Thyroid gland (tissue), 4 donors: ENCODE measurements at regions not wholly inside any gene's neighbourhood (a gene's known extent, or its start where the extent isn't known, plus 50 kb on each side); places are given as distances from the start of the nearest gene placed in this dataset.

Source experiments
- DNase-seq, 2 donors: peaks; one replicate each; pipeline ENCODE4 v3.0.0-alpha.2; 2019
- H3K27ac ChIP-seq, 3 donors: fragments of 200-600 bp; sonication (generic); 1 replicate in 2 of 3; 2 replicates in 1 of 3; pipeline ENCODE4 v1.5.1; 2016 to 2019; ENCODE audit warnings: mild to moderate bottlenecking in 1 of 3, moderate library complexity in 1 of 3
- H3K27me3 ChIP-seq: fragments of 200-600 bp; sonication (generic); one replicate; pipeline ENCODE4 v1.5.1; 2019
- H3K36me3 ChIP-seq, 2 donors: fragments of 200-600 bp; sonication (generic); one replicate each; pipeline ENCODE4 v1.5.1; 2016 to 2019
- H3K4me1 ChIP-seq, 2 donors: fragments of 200-600 bp; sonication (generic); one replicate each; pipeline ENCODE4 v1.5.1; 2017 to 2019
- H3K4me3 ChIP-seq, 3 donors: fragments of 200-600 bp; sonication (generic); replicated peaks in 1 of 3; 1 replicate in 2 of 3; 2 replicates in 1 of 3; pipeline ENCODE4 v1.5.1; 2016; ENCODE audit warnings: mild to moderate bottlenecking in 1 of 3
- H3K9me3 ChIP-seq: fragments of 200-600 bp; sonication (generic); one replicate; pipeline ENCODE4 v1.5.1; 2017
- POLR2A ChIP-seq, 2 donors: fragments of 450-650 bp; IDR thresholded peaks; one replicate each; pipeline ENCODE4 v1.6.1; 2017; ENCODE audit warnings: antibody characterized with exemption in 2 of 2, mild to moderate bottlenecking in 2 of 2, moderate library complexity in 1 of 2
- WGBS, 2 donors: methylation state at CpG; one replicate each; pipeline ENCODE4 v1.1.5; 2017; 5-methylcytosine and 5-hydroxymethylcytosine counted together
- intact Hi-C: fragments of 100-400 bp; cut with DNase I; formaldehyde crosslinking; loops from one replicate; pipeline ENCODE4 v1.15.1; 2023
- TF ChIP-seq, protein P1 (sequence below), 6 experiments: fragments of 200-600 bp in 3 of 6; fragments of 450-650 bp in 3 of 6; sonication (generic) in 3 of 6; IDR thresholded peaks; one replicate each; pipeline ENCODE4 v1.5.1; 2016 to 2019; ENCODE audit warnings: antibody characterized with exemption in 6 of 6, mild to moderate bottlenecking in 2 of 6, inconsistent platforms in 1 of 6, moderate library complexity in 1 of 6

DNA sequence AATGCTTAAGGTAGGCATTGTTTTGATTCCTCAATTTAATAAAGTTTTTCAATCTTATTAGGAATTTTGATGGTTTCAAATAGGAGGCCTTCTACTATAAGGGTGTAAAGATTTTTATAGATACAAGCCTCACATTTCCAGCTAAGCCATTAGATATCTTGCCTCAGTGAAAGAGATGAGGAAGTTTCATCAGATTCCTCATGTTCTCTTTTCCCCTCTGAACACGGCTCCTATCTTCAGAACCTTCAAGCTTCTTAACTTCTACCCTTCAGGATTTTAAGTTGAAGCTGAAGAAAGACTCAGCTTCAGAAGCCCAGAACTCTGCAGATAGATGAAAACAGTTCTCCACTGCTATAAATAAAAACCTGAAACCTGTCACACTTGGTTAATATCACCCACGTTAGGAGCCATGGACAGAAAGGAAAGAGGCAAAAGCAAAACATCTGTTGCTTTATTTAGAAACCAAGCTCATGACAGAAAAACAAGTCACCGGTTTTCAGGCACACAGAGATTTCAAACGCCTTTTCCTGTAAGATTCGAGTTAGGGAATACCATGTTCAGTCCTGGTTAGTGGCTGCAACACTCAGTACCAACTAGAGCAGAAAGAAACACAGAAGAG lies 82.2 kb upstream of the GOLGA8B start:
- TF ChIP-seq, protein P1, sequence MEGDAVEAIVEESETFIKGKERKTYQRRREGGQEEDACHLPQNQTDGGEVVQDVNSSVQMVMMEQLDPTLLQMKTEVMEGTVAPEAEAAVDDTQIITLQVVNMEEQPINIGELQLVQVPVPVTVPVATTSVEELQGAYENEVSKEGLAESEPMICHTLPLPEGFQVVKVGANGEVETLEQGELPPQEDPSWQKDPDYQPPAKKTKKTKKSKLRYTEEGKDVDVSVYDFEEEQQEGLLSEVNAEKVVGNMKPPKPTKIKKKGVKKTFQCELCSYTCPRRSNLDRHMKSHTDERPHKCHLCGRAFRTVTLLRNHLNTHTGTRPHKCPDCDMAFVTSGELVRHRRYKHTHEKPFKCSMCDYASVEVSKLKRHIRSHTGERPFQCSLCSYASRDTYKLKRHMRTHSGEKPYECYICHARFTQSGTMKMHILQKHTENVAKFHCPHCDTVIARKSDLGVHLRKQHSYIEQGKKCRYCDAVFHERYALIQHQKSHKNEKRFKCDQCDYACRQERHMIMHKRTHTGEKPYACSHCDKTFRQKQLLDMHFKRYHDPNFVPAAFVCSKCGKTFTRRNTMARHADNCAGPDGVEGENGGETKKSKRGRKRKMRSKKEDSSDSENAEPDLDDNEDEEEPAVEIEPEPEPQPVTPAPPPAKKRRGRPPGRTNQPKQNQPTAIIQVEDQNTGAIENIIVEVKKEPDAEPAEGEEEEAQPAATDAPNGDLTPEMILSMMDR (IDR thresholded peaks at IDR 0.05), result no peak
- TF ChIP-seq POLR2A (IDR thresholded peaks at IDR 0.05), result no peak
- 44 to 49% methylated on average over 5 of the region's 5 CpGs for WGBS, 2 donors

DNA sequence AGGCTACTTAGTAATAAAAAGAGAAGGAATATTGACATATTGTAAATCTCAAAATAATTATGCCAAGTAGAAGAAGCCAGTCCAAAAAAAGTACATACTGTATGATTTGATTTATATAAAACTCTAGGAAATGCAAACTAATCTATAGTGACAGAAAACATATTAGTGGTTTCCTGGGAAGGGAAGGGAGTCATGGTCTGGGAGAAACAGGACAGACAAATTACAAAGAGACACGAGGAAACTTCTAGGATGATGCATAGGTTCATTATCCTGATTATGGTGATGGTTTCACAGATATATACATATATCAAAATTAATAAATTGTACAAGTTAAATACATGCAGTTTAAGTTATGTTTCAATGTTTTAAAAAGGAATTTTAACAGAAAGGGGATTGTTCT lies 81.0 kb upstream of the GOLGA8B start:
- 42 to 43% methylated on average over 1 of the region's 1 CpG for WGBS, 2 donors
- DNase-seq, result no peak
- Histone ChIP-seq H3K9me3 (no peaks in the 10 kb centered on the region), H3K36me3 (no peaks in the 10 kb centered on the region), H3K27me3 (no peaks in the 10 kb centered on the region), H3K4me1 (no peaks in the 10 kb centered on the region), H3K27ac (no peak overlapping the region), H3K4me3 (no peak overlapping the region)
- intact Hi-C loops, result no loop called here
- no peak for TF ChIP-seq POLR2A (IDR thresholded peaks at IDR 0.05)
- TF ChIP-seq, protein P1 (IDR thresholded peaks at IDR 0.05), result no peak

More for the DNA sequence above, 82.2 kb upstream of the GOLGA8B start:
- no peaks in the 10 kb centered on the region for H3K36me3 ChIP-seq
- H3K9me3 ChIP-seq, result no peaks in the 10 kb centered on the region
- no peak for DNase-seq
- no peak overlapping the region for H3K27ac ChIP-seq
- intact Hi-C loops, result no loop called here
- H3K4me1 ChIP-seq, result no peaks in the 10 kb centered on the region
- no peaks in the 10 kb centered on the region for H3K27me3 ChIP-seq
- H3K4me3 ChIP-seq, result no peak overlapping the region

DNA sequence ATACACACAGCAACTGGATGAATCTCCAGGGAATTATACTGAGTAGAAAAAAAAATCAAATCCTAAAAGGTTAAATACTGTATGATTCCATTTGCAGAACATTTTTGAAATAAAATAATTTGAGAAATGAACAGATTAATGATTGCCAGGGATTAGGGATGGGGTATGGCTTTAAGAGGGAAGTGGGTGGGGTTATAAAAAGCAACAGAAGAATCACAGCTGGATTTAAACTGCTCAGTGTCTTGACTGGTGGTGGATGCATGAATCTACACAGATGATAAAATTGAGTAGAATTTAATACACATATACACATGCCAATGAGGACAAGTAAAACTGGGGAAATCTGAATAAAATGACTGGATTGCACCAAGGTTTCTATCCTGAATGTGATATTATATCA lies 79.7 kb upstream of the GOLGA8B start:
- no peaks in the 10 kb centered on the region for H3K27me3 ChIP-seq
- H3K4me3 ChIP-seq, result no peak overlapping the region
- H3K9me3 ChIP-seq, result no peaks in the 10 kb centered on the region
- H3K4me1 ChIP-seq, result no peaks in the 10 kb centered on the region
- no peak overlapping the region for H3K27ac ChIP-seq
- intact Hi-C loops, result no loop called here
- no peaks in the 10 kb centered on the region for H3K36me3 ChIP-seq
- no peak for TF ChIP-seq POLR2A (IDR thresholded peaks at IDR 0.05)
- TF ChIP-seq, protein P1 (IDR thresholded peaks at IDR 0.05), result no peak
- no peak for DNase-seq

DNA sequence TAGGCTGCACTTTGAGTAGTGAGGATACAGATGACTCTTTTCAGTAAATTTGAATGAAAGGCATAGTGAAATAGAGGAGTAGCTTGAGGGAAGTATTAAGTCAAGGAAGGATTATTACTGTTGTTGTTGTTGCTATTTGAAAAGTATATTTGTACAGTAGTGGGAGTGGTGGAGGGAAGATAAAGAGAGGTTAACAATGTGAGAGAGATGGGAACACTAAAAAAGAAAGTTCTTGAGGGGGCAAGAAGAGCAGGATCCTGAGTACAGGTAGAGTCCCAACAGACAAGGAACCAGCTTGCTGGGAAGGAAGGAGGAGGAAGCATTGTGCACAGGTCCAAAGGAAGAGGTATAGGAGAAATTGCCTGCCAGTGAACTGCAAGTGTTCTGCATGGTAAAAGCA lies 75.6 kb upstream of the GOLGA8B start:
- Histone ChIP-seq H3K36me3 (no peaks in the 10 kb centered on the region), H3K4me3 (no peak overlapping the region), H3K27ac (no peak overlapping the region), H3K27me3 (no peaks in the 10 kb centered on the region), H3K9me3 (no peaks in the 10 kb centered on the region), H3K4me1 (no peaks in the 10 kb centered on the region)
- intact Hi-C loops, result no loop called here
- TF ChIP-seq POLR2A (IDR thresholded peaks at IDR 0.05), result no peak
- TF ChIP-seq, protein P1 (IDR thresholded peaks at IDR 0.05), result no peak
- DNase-seq, result no peak

DNA sequence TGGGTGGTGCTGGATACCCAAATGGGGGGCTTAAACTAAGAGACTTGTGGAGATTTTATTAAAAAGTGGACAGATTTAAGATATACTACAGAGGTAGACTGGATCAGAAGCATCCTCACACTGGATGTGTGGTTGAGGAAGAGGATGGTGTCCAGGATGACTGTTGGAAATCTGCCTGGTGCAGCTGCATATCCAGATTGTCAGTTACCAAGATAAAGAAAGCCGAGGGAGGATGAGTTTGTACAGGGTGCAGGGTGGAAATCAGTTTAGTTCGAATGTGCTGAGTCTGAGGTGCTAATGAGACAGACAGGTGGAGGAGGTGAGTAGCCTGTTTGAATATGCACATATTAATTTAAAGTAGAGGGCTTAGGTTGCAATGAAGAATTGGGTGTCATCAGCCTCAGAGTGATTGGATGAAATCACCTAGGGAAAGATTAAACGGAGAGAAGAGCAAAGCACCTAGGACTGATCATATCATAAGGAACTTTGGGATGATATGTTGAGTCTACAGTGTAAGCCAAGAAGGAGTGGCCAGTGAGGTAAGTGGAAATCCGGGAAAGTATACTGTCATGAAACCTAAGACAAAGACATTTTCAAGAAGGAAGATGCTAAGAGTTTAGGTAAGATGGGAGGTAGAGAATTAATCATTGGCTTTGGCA lies 74.1 kb upstream of the GOLGA8B start:
- WGBS, 2 donors, result 54% methylated on average over 4 of the region's 4 CpGs
- no peak overlapping the region for H3K4me3 ChIP-seq
- no peak overlapping the region for H3K27ac ChIP-seq
- no peaks in the 10 kb centered on the region for H3K27me3 ChIP-seq
- no peaks in the 10 kb centered on the region for H3K4me1 ChIP-seq
- TF ChIP-seq, protein P1 (IDR thresholded peaks at IDR 0.05), result no peak
- TF ChIP-seq POLR2A (IDR thresholded peaks at IDR 0.05), result no peak
- intact Hi-C loops, result no loop called here
- no peak for DNase-seq
- no peaks in the 10 kb centered on the region for H3K36me3 ChIP-seq
- no peaks in the 10 kb centered on the region for H3K9me3 ChIP-seq
